Endometrial microvascular endothelial cells (primary cell): ENCODE measurements at regions not wholly inside any gene's neighbourhood (a gene's known extent, or its start where the extent isn't known, plus 50 kb on each side); places are given as distances from the start of the nearest gene placed in this dataset.

ENCODE experiments used
- in situ Hi-C: cut with HindIII; loops from 2 replicates; pipeline ENCODE4 v1.10.0; 2017; ENCODE audit warnings: low sequenced_read_pairs, low pct_unique_long_range_greater_than_20kb; ENCODE audit errors: inconsistent ontology term

DNA sequence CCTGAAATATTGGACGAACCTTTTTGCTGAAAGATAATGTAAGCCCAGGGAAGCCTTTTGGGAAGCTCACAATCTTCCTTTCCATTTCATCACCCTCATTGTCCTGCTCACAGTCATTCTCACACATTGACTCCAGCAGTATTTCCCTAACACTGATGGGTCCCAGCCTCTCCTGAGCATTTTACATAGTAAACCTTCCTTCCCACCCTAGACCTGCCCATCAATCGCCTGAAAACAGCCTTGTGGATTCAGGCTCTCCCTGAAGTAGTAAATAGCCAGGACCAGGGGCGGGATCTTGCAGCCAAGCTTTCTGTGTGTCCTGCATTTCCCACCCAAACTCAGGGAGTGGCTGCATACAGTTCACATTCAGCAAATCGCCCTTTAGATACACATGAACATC is 149.9 kb downstream of the CYRIA start:
- in situ Hi-C loops = no loop called here

DNA sequence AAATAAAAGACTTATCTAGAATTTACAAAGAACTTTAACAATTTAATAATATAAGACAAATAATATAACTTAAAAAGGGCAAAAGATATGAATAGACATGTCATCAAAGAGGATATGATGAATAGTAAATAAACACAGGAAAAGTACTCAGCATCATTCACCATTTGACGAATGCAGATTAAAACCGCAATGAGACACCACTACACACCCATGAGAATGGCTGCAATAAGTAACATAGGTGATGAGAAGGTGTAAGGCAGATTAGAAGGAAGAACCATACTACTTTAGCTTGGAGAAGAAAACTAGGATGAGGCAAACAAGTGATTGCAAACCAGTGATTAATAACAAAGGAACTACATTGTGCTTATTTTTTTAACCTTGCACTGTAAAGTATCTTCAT is 152.0 kb downstream of the CYRIA start:
- in situ Hi-C loops = no loop called here

DNA sequence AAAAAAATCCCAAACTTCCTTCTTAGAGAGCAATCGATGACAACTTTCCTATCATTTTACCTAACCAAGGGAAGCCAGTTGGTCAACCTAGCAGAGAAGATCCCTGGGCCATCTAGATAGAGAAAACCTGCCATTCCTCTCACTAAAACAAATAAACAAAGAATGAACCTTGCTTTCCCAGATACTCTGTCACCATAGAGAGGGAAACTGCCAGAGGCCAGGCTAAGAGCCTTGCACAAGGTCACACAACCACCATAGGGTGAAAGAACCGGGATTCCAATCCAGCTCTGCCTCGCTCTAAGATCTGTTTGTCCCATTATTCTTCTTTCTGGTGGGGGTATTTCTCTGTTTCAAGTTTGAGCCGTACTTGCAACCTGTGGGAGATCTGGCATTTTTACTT is 154.6 kb downstream of the CYRIA start:
- in situ Hi-C loops = no loop called here

DNA sequence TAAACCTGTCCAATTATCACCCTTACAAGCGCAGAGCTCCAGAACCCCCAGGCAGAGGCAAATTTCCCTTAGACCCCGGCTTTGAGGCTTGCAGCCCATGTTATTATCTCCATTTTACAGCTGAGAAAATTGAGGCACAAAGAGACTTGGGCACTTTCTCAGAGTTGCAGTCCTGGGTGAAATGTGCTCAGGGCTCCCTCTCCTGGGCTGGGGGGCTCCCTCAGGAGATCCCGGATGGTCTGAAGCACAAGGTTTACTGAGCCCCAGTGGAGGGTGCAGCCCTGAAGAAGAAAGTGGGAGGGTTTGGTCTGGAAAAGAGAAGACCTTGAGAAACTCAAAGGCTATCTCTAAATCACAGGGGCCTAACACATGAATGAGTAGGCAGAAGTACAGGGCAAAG is 156.6 kb downstream of the CYRIA start:
- in situ Hi-C loops = no loop called here

DNA sequence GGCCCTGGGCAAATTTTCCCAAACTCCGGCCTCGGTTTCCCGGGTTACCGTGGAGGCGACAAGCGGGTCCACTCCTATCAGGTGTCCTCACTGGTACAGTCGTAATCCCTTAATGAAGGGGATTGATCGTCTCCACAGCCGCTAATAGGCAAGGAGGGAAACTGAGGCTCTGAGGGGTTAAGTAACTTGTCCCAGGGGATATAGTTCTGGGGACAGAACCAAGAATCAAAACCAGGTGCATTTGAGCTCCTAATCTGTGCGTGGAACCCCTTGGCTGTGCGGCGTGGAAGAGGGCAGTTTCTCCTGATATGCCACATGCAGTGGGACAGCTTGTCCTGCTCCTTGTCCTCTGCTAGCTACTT is 157.2 kb downstream of the CYRIA start:
- in situ Hi-C loops = no loop called here

DNA sequence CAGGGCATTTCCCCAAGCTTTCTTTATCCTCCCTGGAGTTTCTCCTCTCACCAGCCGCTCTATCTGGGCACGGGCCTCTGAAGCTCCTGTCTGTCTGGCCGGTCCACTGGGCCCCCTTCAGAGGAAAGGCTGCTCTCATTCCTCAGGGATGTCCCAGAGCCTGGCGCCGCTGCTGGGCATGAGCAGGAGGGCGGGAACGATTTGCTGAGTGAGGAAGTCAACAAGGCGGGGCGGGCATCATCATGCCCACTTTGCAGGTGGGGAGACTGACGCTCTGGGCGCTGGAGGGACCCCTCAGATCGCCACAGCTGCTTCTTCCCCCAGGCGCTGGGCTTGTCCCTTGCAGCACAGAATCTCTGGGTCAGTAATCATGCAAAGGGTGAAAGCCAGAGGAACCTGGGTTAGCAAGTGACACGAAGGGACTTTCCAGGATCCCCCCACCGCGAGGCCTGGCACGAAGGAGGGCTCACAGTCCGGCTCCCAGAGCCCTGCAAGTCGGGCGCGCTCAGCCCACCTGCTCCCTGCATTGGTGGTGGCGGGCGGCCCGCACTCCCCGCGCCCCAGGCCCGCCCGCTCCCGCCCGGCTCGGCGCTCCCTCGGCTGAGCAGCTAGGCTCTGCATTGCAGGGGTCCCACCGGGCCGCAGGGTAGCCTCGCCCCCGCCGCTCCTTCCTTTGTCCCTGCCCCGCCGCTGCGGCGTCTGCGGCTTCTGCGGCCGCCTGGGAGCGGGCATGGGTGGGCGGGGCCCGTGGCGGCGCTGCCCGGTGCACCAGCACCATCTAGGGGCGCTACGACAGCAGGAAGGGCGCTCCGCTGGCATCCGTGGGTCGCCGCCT is 157.8 kb downstream of the CYRIA start:
- in situ Hi-C loops = no loop called here

DNA sequence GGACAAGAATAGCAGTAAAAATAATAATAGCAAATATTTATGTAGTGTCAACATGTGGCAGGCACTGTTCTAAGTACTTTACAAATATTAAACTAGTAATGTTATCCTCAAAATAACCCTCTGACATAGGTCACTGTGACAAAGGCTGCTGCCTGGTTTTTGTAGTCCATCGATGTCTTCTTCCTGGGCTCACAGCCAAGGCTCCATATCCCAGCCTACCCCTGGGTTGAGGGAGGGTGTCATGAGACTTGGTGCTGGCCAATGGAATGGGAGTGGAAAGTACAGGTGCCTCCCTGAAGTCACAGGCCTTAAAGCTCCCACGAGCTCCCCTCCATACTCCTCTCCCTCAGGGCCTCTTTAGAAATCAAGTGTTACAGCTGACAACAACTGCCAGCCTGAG is 159.3 kb downstream of the CYRIA start:
- in situ Hi-C loops = no loop called here

DNA sequence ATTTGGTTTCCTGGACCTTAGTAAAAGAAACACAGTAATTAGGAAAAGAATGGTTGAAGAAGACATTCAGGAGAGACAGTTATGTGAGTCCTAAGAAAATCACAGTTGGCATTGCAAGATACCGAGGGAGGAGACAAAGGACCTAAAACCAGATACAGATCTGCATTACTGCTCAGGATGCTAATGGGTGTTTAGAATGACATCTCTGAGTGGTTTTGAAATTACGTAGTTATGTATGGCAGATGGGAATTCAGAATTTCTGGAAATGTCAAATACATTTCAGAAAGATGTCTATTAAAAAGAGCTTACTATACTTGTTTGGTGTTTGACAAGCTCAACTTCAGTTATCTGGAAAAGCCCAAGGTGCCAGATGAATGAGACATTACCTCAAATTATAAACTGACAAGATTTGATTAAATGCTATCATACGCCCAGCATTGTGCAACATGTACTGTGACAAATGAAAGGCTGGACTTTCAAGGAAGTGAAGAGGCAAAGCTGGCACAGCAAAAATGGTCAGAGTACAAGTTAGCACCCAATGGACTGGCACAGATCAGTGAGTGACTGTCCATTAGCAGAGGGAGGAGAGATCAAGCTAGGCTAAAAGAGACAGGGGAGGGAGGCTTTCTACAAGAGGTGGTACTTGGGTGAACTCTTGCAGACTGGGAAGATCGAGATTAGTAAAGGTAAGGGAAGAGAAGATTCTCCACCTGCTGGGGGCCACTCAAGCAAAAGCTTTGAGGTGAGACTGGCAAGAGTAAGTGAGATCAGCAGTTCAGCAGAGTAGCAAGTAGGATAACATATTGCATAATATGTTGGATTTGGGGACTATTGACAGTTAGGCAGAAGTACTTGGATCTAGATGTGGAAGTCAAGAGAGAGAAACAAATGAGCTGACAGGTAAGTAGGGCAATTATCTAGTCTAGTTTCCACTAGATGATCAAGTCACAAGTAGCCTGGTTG is 168.9 kb downstream of the CYRIA start:
- in situ Hi-C loops = loop anchor here (25.0 kb wide), 1 partner anchor 859 kb away; no protein-coding TSS in a partner anchor

DNA sequence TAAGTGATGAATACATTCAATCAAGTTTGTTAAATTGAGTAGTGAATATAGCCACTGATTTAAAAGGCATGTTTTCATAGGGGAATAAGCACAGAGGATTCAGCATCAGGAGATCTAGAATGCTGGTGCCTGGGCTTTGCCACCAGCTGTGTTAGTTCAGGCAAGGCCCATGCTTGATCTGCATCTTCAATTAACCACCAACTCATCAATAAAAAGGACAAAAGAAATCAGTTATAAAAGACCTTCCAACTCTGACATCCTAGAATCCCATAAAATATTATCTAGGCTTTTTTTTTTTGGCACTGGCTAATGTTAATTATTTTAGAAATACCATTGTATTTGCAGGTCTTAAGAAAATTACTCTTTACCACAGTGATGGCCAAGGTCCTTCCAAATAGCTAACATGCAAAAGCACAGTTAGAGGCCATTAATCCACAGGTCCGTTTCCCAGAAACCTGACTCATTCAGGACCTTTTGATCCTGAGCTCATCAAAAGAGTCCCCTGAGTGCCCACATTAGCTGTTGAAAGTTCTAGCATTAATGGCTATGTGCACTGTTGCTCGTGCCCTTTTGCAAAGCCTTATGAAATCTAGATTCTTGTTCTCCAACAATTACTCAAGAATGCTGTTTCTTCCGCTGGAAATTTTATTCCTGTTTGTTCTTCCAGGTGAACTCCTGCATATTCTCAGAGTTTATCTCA is 170.0 kb downstream of the CYRIA start:
- in situ Hi-C loops = loop anchor here (25.0 kb wide), 1 partner anchor 858 kb away; no protein-coding TSS in a partner anchor

DNA sequence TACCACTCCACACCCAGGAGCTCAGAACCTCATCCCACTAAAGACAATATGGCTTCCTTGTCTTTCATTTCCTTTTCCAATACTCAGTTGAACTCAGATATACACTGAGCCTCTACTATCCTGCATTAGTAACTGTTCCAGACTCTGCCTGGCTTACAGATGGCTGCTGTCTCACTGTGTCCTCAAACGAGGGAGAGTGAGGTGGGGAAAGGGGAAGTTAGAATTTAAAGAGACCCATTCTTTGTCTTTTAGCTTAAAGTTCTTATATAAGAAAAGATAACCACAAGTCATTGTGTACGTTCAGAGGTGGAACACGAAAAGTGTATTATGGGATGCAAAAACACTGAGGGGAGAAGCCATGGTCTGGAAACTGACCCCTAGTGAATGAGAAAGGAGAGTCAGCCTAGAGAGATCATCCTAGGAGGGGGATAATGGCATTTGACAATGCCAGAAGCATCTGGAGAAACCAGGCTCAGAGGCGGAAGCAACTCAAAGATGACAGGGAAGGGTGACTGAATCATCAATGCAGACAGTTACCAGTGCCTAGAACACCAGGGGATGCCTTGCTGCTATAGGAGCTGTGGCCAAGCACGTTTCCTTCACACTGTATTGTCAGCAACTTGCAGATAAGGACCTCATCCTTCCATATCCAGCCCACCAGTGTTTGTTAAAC is 170.7 kb downstream of the CYRIA start:
- in situ Hi-C loops = loop anchor here (25.0 kb wide), 1 partner anchor 858 kb away; no protein-coding TSS in a partner anchor

DNA sequence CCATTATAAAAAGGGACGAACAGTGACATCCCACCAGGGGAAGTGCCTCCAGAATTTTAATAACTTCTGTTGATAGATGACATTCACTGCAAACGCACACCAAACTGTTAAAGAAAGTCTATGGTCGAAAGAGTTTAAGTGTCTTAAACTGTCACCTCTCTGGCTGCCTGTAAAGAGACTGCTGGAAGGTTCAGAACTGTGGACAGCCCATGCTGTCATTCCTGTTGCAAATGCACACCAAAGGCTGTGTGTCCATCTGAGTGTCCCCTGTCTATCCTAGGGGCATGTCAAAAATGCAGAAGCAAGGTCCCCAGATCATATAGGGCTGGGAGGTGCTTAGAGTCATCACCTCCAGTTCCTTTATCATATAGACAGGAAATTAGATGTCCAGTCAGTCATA is 171.8 kb downstream of the CYRIA start:
- in situ Hi-C loops = loop anchor here (25.0 kb wide), 1 partner anchor 856 kb away; no protein-coding TSS in a partner anchor

DNA sequence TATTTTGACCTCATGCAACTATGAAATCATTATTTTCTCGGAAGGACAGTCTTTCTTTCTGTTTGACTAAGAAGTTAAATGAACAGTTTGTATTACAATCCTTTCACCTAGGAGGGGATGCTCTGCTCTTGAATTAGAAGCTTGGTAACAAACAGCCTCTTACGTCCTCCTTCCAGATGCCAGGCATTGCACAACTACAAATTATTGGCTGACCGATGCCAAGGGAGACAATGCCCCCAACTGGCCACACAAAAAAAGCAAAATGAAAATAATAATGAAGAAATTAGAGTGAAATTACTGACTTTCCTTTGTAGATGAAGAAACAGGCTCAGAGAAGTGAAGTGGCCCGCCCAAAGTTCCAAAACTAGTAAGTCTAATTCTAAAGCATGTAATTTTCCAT is 177.9 kb downstream of the CYRIA start:
- in situ Hi-C loops = loop anchor here (25.0 kb wide), 1 partner anchor 850 kb away; no protein-coding TSS in a partner anchor

DNA sequence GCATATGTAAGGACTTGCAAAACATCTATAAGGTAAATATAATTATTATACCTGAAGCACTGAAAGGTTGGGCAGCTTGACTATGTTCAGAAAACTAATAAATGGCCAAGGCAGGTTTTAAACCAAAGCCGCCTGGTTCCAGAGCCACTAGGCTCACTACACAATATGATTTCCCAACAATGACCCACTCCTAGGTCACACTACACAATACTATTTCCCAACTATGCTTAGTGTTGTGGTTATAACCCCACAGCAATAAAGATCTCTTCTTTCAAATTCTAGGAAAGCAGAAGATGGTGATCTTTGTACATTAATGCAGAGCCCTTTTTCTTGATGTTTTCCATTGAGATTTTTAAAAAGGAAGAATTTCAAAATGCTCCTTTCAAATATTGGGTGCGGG is 180.4 kb downstream of the CYRIA start:
- in situ Hi-C loops = loop anchor here (25.0 kb wide), 1 partner anchor 848 kb away; no protein-coding TSS in a partner anchor

DNA sequence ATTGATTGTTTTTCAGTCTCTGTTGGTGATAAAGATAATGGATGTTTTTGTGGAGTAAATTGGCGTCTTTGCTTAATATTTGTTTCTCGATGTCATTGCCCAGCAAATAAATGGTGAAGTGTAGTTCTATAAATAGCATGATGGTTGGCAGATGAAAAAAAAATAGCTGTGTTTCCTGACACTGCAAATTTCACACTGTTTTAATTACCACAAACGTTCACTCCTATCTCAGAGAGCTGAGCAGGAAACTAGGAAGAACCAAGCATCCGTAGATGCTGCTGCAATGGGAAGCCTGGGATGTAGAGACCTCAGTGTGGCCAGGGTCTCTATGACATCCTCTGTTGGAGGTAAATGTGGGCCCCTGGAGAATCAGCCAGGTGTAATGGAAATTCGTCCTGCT is 183.2 kb downstream of the CYRIA start:
- in situ Hi-C loops = loop anchor here (25.0 kb wide), 1 partner anchor 845 kb away; no protein-coding TSS in a partner anchor

DNA sequence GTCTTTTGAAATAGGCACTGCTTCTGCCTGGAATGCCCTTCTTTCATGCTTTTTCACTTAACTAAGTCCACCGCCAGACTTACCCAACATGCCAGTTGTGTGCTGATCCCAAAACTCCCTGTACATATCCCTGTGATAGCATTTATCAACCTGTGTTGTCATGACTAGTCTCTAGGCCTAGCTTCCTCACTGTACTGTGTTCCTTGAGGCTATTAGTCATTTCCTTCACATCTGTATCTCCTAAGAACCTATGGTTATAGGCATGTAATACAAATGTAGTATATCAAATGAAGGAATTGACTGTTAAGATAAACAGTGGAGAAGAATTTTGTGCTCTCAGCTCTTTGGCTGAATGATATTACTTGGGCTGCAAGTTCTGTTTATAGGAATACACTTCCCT is 184.3 kb downstream of the CYRIA start:
- in situ Hi-C loops = loop anchor here (25.0 kb wide), 1 partner anchor 844 kb away; no protein-coding TSS in a partner anchor

DNA sequence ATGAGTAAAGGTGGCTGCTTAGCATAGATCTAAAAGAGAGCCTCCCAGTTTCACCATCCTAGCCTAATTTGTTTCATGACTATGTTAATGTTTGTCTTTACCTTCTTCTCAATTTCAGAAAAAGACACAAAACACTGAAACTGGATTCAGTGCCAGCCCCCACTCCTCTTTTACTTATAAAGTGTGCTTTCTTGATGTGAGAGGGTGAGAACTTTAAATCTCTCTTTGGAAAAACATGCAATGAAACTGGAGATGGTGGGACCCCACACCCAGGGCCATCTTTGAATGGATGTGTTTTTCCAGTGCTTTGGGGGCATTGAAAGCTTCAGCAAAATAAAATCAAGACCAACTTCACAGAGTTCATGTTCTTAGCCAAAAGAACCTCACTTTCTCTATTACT is 185.9 kb downstream of the CYRIA start:
- in situ Hi-C loops = loop anchor here (25.0 kb wide), 1 partner anchor 842 kb away; no protein-coding TSS in a partner anchor

DNA sequence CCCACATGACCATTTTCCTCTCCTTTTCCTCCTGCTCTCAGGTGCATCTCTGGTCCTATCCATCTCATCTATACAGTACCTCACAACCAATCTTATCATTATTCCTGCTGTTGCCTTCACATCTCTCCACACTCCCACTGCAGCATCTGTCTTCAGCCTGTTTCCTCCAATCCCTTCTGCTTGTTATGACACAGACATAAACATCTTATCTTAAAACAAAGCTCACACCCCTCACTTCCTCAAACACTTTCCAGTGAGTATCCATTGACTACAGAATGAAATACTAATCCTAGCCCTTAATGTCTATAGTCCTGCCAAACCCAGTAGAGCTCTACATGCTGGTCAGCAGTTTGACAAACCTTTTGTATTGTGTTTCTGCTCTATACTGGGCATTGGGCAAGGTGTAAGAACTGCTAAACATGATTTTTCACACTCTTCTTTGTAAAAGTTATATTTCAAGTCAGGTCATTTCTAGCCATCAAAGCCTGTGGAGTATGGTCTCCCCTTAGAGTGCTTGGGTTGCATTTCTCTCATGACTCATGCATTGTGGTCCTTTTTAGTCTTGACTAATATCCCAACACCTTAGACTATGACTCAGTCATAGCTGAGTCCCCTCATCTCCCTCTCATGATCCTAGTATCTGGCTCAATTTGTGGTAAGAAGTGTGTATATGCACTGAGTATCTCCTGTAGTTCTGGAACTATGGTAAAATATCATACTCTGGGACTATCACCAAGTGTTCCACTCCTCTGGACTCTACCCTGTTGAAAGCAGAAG is 187.0 kb downstream of the CYRIA start:
- in situ Hi-C loops = loop anchor here (25.0 kb wide), 1 partner anchor 841 kb away; no protein-coding TSS in a partner anchor
